ENCODE measurements at regions not wholly inside any gene's neighbourhood (a gene's known extent, or its start where the extent isn't known, plus 50 kb on each side); places are given as distances from the start of the nearest gene placed in this dataset.
"Not testable (repeated sequence)": the region's sequence is repeated elsewhere in the genome, so short reads cannot be mapped to it uniquely, and the experiment has no call there.

- peak; percentile 54 for DNase-seq
Observed at GRCh38 chrX:88828011-88828410, 81.0 kb downstream of the CPXCR1 start.

DNA sequence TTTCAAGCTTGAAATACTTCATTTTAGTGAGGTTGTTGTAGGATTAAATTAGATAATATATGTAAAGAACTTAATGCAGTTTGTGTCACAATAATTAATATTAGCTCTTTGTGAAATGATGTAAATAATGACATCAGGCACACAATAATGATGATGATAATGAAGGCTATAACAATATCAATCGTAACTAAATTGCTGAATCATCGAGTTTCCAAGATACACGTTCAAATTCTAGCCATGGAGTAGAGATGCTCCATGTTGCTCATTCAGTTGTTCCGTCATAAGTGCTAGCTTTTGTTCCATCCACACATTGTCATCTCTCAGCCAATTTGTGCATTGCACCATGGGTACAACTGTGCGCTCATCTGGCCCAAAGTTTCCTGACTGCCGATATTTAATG, 83.1 kb downstream of the CPXCR1 start:
- no peak for DNase-seq

DNA sequence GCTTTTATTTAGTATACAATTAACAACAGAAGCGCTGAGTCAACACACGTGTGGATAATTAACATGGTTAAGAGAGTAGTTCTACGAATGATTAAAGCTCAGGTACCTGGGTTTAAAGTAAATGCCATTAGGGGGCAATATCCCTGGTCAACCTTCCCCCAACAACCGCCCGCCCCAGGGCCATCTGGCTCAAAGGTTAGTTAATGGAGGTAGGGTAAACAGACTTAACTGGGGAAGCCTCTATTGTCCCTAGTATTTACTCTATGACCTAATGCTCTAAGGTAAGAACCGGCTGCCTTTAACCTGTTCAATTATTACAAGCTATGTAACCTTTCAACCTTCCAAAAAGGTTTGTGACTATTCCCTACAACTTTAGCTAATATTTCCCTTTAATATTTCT, 90.7 kb downstream of the CPXCR1 start:
- DNase-seq: peak; percentile 90

- no peak for DNase-seq
Observed at GRCh38 chrX:88838392-88838791, 91.4 kb downstream of the CPXCR1 start.

DNA sequence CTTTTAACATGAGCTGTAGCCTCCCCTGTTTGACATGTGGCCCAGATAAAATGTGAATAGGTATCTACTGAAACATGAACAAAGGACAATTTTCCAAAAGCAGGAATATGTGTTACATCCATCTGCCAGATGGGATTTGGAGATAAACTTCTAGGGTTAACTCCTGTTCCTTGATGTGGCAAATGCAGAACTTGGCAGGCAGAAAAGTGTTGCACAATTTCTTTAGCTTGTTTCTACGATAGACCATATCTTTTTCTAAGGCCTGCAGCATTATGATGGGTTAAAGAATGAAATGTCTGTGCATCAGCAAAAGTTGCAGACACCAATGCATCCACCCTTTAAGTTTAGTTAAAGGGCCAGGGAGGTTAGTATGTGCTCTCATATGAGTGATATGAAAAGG, 96.8 kb downstream of the CPXCR1 start:
- DNase-seq: not testable (repeated sequence)

GRCh38 chrX:88853925-88854324, 106.9 kb downstream of the CPXCR1 start:
- DNase-seq: no peak

GRCh38 chrX:88863726-88864125, 116.7 kb downstream of the CPXCR1 start:
- DNase-seq: no peak

- no peak for DNase-seq
Observed at GRCh38 chrX:88865634-88866033, 118.6 kb downstream of the CPXCR1 start.

DNA sequence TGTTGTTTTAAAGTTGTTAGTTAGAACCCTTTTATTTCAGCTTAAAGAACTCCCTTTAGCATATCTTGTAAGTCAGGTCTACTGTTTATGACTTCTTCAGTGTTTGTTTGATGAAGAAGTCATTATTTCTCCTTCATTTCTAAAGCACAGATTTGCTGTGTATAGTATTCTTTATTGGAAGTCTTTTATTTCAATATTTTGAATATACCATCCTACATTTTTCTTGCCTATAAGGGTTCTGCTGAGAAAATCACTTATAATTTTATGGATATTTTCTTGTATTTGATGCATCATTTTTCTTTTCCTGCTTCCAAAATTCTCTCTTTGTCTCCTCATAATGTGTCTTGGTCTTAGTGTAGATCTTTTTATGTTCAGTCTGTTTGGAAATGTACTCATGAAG, 134.5 kb downstream of the CPXCR1 start:
- no peak for DNase-seq

GRCh38 chrX:88883200-88883599, 136.2 kb downstream of the CPXCR1 start:
- peak; percentile 58 for DNase-seq

DNA sequence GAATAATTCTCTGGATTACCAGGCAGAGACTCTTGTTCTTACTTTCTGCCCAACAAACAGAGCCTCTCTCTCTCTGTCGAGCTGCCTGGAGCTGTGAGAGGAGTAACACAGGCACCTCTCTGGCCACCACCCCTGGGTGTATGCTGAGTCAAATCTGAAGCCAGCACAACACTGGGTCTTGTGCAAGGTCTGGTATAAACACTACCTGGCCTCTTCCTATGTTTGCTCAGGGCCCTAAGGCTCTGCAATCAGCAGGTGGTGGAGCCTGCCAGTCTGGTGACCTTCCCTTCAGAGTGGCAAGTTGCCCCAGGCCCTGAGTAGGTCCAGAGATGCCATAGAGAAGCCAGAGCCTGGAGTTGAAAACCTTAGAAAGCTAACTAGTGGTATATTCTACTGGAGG, 139.9 kb downstream of the CPXCR1 start:
- DNase-seq: peak; percentile 93

GRCh38 chrX:88903989-88904718, 157.1 kb downstream of the CPXCR1 start:
- peak; percentile 7 for DNase-seq

DNA sequence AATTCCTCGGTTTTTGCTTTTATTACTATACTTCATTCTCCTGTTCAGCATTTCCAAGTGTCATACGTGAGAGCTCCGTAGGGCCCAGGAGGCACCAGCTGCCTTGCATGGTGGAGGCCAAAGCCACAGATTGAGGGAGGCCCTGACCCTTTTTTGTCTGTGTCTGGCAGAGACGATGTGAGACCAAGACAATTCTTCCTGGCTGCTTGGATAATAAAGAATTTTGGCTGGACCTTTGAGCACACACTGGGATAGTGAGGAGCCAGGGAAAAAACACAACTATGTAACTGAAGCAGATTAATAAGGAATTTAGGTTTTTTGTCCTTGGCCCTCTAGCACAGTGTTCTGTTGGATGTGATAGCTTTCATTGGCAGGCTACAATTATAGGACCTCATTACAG, 161.0 kb downstream of the CPXCR1 start:
- DNase-seq: no peak

DNA sequence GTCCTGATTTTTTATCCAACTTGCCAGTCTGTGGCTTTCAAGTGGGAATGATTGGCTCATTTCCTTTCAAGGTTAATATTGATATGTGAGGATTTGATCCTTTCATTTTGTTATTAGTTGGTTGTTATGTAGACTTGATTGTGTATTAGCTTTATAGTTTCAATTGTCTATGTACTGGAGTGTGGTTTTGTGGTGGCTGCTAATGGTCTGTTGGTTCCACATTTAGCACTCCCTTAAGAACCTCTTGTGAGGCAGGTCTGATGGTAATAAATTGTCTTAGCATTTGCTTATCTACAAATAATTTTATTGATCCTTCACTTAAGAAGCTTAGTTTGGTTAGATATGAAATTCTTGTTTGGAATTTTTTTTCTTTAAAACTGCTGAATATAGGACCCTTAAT, 190.6 kb downstream of the CPXCR1 start:
- no peak for DNase-seq

GRCh38 chrX:88940904-88941303, 193.9 kb downstream of the CPXCR1 start:
- DNase-seq: no peak

DNA sequence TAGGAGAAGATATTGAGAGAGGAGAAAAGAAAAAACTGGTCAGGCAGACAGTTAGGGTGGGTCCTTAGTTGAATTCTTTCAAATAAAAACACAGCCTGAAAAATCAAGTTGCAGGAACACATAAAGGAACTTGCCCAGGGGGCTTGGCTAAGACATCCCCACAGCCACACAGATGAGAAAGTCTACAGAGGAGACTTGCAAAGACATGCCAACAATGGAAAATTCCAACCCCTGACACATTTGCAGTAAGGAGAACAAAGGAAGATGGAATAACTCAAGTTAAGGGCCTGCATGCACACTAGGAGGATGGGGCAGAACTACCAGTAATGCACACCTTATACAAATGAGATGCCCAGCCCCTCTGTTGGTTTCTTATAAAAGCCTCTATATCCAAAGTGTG, 197.6 kb downstream of the CPXCR1 start:
- no peak for DNase-seq

GRCh38 chrX:88956059-88956458, 209.0 kb downstream of the CPXCR1 start:
- DNase-seq: not testable (repeated sequence)

GRCh38 chrX:88977835-88978234, 230.8 kb downstream of the CPXCR1 start:
- no peak for DNase-seq

- no peak for DNase-seq
Observed at GRCh38 chrX:88982183-88982582, 235.2 kb downstream of the CPXCR1 start.

- no peak for DNase-seq
Observed at GRCh38 chrX:88982933-88983332, 235.9 kb downstream of the CPXCR1 start.

- DNase-seq: no peak
Observed at GRCh38 chrX:88988796-88989195, 241.8 kb downstream of the CPXCR1 start.

GRCh38 chrX:88990882-88991582, 244.0 kb downstream of the CPXCR1 start:
- peak; percentile 39 for DNase-seq

DNA sequence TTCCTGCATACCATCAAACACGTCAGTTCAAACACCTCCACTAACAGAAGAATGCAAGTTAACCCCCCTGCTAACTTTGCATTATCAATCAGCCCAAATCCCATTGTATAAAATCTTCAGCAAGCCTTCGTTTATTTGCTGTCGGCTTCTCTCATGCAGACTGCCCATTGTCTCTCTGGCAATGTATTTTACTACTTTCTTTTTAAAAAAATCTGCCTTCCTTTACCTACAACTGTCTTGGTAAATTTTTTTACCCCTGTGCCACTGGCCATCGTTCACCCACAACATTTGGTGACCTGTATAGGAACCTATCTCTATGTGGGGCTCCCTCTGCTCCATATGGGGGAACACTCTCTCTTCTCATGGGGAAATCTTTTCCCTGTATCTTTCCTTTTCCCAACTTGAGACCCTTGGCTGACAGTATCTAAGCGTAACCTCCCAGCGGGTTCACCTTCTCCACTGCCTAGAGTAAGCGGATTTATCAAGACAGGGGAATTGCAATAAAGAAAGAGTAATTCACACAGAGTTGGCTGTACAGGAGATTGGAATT, 244.6 kb downstream of the CPXCR1 start:
- DNase-seq: peak; percentile 20

DNA sequence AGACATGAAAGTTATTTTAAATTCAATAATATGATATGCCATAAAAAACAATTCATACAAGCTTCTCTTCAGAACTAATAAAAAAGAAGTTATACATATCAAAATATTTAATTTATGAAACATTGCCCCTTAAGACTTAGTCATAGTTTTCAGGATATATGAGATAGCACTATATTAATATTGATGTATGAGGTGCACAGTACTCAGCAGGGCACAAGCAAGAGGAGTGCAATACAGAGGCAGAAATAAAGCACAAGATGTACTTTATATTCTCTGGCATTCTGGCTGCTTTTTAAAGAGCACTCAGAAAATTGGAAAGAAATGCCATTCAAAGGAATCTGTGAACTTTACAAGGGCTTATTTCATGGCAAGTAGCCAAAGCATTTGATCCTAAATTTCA, 274.9 kb downstream of the CPXCR1 start:
- no peak for DNase-seq

Data from DMS53 (cell line).